ENCODE measurements at regions not wholly inside any gene's neighbourhood (a gene's known extent, or its start where the extent isn't known, plus 50 kb on each side); places are given as distances from the start of the nearest gene placed in this dataset.

- TF ChIP-seq CTCF (conservative IDR thresholded peaks at IDR 0.05; ENCODE audit: low read length) (no peak), EZH2phosphoT487 (IDR thresholded peaks at IDR 0.05; ENCODE audit: borderline replicate concordance) (no peak)
These were observed 1004.0 kb downstream of the ANKRD7 start for GRCh38 chr7:119228482-119228881.

All from Loucy (cell line).